LNCAP (cell line): ENCODE measurements at regions not wholly inside any gene's neighbourhood (a gene's known extent, or its start where the extent isn't known, plus 50 kb on each side); places are given as distances from the start of the nearest gene placed in this dataset.

Experiments used
- TF ChIP-seq, protein P1 (sequence below): fragments of 450-650 bp; IDR thresholded peaks from 2 replicates; pipeline ENCODE4 v1.5.1; 2017; ENCODE audit warnings: mild to moderate bottlenecking

DNA sequence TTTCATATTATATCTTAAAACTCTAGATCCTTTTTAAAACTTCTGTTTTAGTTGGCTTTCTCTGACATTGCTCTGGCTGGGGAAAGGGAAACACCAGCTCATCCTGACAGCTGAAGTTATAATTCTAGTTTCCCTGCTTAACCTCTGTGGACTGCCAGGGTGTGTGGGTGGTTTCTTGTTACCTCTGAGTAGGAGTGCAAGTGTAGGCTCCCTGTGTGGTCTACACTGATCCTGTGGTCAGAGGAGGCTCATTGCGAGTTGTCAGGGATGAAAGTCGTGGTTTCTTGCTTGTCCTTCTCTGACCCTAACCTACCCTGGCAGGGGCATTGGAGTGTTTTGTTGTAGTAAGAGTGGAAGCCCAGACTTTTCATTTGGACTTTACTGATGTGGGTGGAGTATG lies 221.0 kb downstream of the UTP18 start:
- TF ChIP-seq, protein P1, sequence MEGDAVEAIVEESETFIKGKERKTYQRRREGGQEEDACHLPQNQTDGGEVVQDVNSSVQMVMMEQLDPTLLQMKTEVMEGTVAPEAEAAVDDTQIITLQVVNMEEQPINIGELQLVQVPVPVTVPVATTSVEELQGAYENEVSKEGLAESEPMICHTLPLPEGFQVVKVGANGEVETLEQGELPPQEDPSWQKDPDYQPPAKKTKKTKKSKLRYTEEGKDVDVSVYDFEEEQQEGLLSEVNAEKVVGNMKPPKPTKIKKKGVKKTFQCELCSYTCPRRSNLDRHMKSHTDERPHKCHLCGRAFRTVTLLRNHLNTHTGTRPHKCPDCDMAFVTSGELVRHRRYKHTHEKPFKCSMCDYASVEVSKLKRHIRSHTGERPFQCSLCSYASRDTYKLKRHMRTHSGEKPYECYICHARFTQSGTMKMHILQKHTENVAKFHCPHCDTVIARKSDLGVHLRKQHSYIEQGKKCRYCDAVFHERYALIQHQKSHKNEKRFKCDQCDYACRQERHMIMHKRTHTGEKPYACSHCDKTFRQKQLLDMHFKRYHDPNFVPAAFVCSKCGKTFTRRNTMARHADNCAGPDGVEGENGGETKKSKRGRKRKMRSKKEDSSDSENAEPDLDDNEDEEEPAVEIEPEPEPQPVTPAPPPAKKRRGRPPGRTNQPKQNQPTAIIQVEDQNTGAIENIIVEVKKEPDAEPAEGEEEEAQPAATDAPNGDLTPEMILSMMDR: no peak

DNA sequence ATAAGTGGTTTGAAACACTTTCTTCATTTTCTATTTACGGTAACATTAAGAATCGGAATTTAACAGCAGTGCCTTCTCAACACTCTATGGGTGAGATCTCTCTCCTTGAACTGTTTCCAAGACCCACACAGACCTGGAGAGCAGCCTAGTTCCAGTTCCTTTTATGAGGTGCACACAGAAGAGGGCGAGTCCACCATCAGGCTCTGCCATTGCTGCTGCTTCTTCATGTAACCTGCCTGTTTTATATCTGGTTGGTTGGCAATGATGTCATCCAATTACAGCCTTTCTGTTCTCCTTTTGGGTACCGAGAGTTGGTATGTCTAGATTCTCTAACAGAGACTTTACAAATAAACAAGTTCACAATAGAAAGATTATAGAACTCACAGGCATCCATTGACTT lies 225.7 kb downstream of the UTP18 start:
- TF ChIP-seq, protein P1: no peak

- TF ChIP-seq, protein P1: no peak
Observed at GRCh38 chr17:51486885-51487520, 226.7 kb downstream of the UTP18 start.

- TF ChIP-seq, protein P1: peak; percentile 37; the same call in 1 of the 2 replicates
Observed at GRCh38 chr17:51487947-51488346, 227.6 kb downstream of the UTP18 start.

DNA sequence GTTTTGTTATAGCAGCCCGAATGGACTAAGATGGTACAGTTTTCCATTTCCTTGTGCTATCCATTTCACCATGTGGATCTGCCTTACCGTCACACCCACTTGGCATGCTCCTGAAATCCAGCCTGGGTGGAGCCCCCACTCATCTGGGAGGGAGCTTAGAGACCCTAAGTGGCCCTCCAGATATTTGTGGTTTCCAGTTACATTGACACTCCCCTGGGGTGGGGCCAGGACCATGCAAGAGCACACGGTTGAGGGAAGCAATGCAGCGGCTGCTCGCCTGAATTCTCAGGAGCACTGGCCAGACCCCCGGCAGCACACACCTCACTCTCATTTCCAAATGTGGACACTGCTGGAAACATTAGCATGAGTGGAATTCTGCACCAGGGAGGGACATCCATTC lies 231.1 kb downstream of the UTP18 start:
- TF ChIP-seq, protein P1: no peak

- TF ChIP-seq, protein P1: no peak
Observed at GRCh38 chr17:51493206-51493605, 232.9 kb downstream of the UTP18 start.

GRCh38 chr17:51496378-51496777 lies 236.0 kb downstream of the UTP18 start:
- TF ChIP-seq, protein P1: no peak

DNA sequence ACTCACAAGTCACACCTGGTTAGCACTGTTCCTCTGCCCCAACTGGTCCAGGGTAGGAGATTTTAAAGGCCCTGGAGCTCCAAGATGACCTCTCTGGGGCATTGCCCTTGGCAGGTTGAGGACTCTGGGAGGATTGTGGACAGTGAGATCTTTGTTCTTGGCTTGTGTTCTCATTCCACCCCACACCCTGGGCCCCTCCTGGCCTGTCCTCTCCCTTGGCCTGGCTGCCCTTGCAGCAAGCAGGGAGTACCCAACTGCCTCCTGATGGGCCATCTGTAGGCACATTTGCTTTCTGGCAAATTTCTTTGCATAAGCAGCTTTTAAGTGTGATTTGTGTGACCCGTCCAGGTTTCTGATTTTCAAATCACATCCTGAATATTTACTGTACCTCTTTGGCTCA lies 239.6 kb downstream of the UTP18 start:
- TF ChIP-seq, protein P1: no peak
